ENCODE measurements at regions not wholly inside any gene's neighbourhood (a gene's known extent, or its start where the extent isn't known, plus 50 kb on each side); places are given as distances from the start of the nearest gene placed in this dataset.

DNA sequence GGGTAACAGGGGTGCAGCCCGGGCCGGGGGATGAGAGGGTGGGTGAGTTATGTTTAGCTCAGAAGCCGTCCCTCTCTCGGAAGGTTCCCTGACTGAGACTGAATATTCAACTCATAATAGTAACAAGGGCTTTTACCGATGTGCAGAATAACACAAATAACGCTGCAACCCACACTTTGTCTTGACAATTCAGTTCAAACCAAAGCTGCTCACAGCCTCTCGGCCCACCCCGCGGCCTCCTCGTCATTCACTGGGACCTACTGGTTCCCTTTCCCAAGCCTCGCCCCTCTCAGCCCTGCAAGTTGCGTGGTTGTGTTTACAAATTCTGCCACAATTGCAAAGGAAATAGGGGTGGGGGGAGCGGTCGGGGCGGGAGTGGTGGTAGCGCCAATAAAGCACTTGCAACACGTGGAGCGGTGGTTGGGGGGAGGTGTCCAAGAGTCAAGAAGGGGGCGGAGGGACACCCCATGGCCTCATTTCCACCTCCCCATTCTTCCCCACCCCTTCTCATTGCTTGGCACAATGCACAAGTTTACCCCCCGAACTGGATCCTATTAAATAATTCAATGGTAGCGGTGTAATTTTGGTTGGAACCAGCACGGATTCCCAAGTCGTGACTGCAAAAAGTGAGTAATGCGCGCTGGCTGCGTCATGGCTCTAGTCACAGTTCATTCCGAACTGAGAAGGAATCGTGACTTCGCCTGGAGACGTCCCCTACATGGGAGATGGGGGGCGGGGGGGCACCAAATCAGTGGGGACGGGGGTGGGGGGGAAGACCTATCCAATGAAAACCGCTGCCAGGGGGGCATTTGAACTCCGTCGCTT, 102.0 kb upstream of the HSD17B12 start:
- BruUV-seq (replicated peaks) = no TSS peak
- H3K4me3 Mint-ChIP-seq (ENCODE audit: low read depth, unreplicated experiment) = peak overlapping the region; percentile 70
- H3K27me3 Mint-ChIP-seq (ENCODE audit: unreplicated experiment) = peaks cover 100% of the 10 kb centered on the region
- DNase-seq = no peak
- peaks cover 21% of the 10 kb centered on the region for H3K4me1 Mint-ChIP-seq (ENCODE audit: low read depth, unreplicated experiment)
- H3K27ac Mint-ChIP-seq (ENCODE audit: unreplicated experiment) = no peak overlapping the region
- no peak for TF ChIP-seq CTCF (IDR thresholded peaks at IDR 0.05; ENCODE audit: unreplicated experiment)
- intact Hi-C loops (cut with micrococcal nuclease; ENCODE audit: unreplicated experiment) = no loop called here
- H3K9me3 Mint-ChIP-seq (ENCODE audit: low read depth, unreplicated experiment) = no peaks in the 10 kb centered on the region
- CTCF ChIA-PET = interaction anchor here (0.6 to 0.9 kb wide), 5 partner anchors 17 to 1471 kb away, joined by 3 to 6 read pairs (median 5); no protein-coding TSS in a partner anchor
- H3K36me3 Mint-ChIP-seq (ENCODE audit: insufficient read depth, unreplicated experiment) = peaks cover 16% of the 10 kb centered on the region

GRCh38 chr11:43579171-43579918, 101.2 kb upstream of the HSD17B12 start:
- Mint-ChIP-seq H3K27me3 (ENCODE audit: unreplicated experiment) (peaks cover 100% of the 10 kb centered on the region), H3K27ac (ENCODE audit: unreplicated experiment) (no peak overlapping the region), H3K4me1 (ENCODE audit: low read depth, unreplicated experiment) (peaks cover 21% of the 10 kb centered on the region), H3K9me3 (ENCODE audit: low read depth, unreplicated experiment) (no peaks in the 10 kb centered on the region), H3K4me3 (ENCODE audit: low read depth, unreplicated experiment) (peak overlapping the region; percentile 70), H3K36me3 (ENCODE audit: insufficient read depth, unreplicated experiment) (peaks cover 16% of the 10 kb centered on the region)
- intact Hi-C loops (cut with micrococcal nuclease; ENCODE audit: unreplicated experiment) = no loop called here
- TF ChIP-seq CTCF (IDR thresholded peaks at IDR 0.05; ENCODE audit: unreplicated experiment) = peak; percentile 70
- DNase-seq = peak; percentile 50
- CTCF ChIA-PET = interaction anchor here (0.6 to 0.9 kb wide), 7 partner anchors 18 to 1471 kb away, joined by 3 to 6 read pairs (median 4); no protein-coding TSS in a partner anchor
- BruUV-seq (replicated peaks) = no TSS peak

DNA sequence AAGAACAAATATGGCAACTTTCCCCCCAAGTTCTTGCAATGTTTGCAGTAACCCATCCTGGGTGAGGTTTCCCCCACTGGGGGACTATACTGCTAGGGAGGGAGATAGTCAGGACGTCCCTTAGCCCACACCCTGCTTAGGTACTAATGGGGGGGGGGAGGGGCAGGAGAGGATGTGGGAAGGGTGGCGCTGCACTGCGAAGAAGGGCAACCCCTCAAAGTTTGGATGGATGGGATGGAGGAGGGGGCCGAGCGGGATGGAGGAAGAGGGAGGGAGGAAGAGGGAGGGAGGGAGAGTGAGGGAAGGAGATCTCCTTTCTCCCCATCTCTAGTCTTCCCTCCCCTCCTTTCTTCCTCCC, 100.6 kb upstream of the HSD17B12 start:
- intact Hi-C loops (cut with micrococcal nuclease; ENCODE audit: unreplicated experiment) = no loop called here

More for the DNA sequence above, 100.6 kb upstream of the HSD17B12 start:
- CTCF ChIA-PET = no interaction called here
- Mint-ChIP-seq H3K9me3 (ENCODE audit: low read depth, unreplicated experiment) (no peaks in the 10 kb centered on the region), H3K4me3 (ENCODE audit: low read depth, unreplicated experiment) (peak overlapping the region; percentile 70), H3K27ac (ENCODE audit: unreplicated experiment) (no peak overlapping the region), H3K36me3 (ENCODE audit: insufficient read depth, unreplicated experiment) (peaks cover 16% of the 10 kb centered on the region), H3K4me1 (ENCODE audit: low read depth, unreplicated experiment) (peaks cover 17% of the 10 kb centered on the region), H3K27me3 (ENCODE audit: unreplicated experiment) (peaks cover 100% of the 10 kb centered on the region)
- no peak for TF ChIP-seq CTCF (IDR thresholded peaks at IDR 0.05; ENCODE audit: unreplicated experiment)
- BruUV-seq (replicated peaks) = no TSS peak
- DNase-seq = no peak
